ENCODE measurements at regions not wholly inside any gene's neighbourhood (a gene's known extent, or its start where the extent isn't known, plus 50 kb on each side); places are given as distances from the start of the nearest gene placed in this dataset.
"Not testable (repeated sequence)": the region's sequence is repeated elsewhere in the genome, so short reads cannot be mapped to it uniquely, and the experiment has no call there.

DNA sequence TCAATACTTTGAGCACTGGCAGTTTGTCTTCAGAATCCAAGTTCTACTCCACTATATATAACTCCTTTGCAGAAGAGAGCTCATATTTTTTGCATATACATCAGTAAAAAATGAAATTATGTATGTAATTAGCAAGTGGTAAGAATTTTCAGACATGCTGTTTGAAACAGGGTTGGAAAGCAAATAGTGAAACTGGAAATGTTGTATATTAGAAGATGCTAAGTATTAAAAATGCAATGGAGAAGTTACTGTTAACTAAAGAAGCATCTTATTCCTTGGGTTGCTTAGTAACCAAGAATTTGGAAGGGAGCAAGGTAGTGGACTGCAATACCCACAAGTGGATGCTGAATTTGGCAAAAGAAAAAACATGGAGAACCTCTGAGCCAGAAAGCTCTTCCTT is 88.6 kb upstream of the DLGAP1 start:
- H3K4me3 ChIP-seq (ENCODE audit: low read depth, low read length): no peak overlapping the region
- FAIRE-seq (no peak), DNase-seq (ENCODE audit: low read depth) (no peak)
- TF ChIP-seq CTCF (IDR thresholded peaks at IDR 0.05; ENCODE audit: insufficient read depth, low read length, severe bottlenecking): no peak
- no peaks in the 10 kb centered on the region for H3K27me3 ChIP-seq (ENCODE audit: control insufficient read depth, insufficient read depth, low read length)
- no peaks in the 10 kb centered on the region for H3K36me3 ChIP-seq (ENCODE audit: control insufficient read depth, insufficient read depth, low read length)

DNA sequence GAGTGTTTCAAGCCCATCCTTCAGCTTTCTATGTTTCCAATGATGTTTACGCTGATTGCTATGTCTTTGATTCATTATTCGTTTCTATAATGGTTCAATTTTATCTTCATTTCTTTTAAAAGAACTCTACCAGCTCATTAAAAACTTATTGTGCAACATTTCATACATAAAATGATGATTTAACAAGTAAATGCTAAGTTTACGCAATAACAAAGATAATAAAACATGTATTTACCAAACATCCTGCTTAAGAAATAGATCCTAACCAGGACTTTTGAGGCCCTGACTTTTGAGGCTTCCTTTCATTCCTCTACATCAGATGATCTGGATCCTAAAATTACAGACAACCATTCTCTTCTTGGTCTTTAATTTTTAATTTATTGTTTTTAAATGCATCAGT is 86.5 kb upstream of the DLGAP1 start:
- TF ChIP-seq CTCF (IDR thresholded peaks at IDR 0.05; ENCODE audit: insufficient read depth, low read length, severe bottlenecking): no peak
- Histone ChIP-seq H3K4me3 (ENCODE audit: low read depth, low read length) (no peak overlapping the region), H3K36me3 (ENCODE audit: control insufficient read depth, insufficient read depth, low read length) (no peaks in the 10 kb centered on the region), H3K27me3 (ENCODE audit: control insufficient read depth, insufficient read depth, low read length) (no peaks in the 10 kb centered on the region)
- FAIRE-seq (no peak), DNase-seq (ENCODE audit: low read depth) (no peak)

DNA sequence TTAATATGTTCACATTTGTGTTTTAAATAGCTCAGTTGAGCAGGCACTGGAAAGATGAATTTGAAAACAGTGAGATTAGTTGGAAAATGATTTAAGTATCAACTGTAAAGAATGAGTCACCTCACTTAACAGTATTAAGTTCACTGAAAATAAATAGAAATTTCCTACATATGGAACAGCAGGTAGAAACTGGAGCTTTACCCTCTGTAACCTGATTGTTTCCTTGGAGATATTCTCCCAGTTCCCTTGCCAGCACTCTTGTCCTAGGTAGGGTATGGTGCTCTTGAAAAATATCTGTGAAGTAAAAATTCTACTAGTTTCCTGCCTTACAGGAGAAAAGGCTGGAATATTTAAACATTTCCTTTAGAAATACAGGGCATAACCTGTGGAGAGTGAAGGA is 81.3 kb upstream of the DLGAP1 start:
- H3K27me3 ChIP-seq (ENCODE audit: control insufficient read depth, insufficient read depth, low read length): no peaks in the 10 kb centered on the region
- H3K4me3 ChIP-seq (ENCODE audit: low read depth, low read length): no peak overlapping the region
- no peaks in the 10 kb centered on the region for H3K36me3 ChIP-seq (ENCODE audit: control insufficient read depth, insufficient read depth, low read length)
- no peak for TF ChIP-seq CTCF (IDR thresholded peaks at IDR 0.05; ENCODE audit: insufficient read depth, low read length, severe bottlenecking)
- FAIRE-seq (no peak), DNase-seq (ENCODE audit: low read depth) (no peak)

GRCh38 chr18:4528405-4528804 is 73.3 kb upstream of the DLGAP1 start:
- Histone ChIP-seq H3K27me3 (ENCODE audit: control insufficient read depth, insufficient read depth, low read length) (no peaks in the 10 kb centered on the region), H3K4me3 (ENCODE audit: low read depth, low read length) (no peak overlapping the region), H3K36me3 (ENCODE audit: control insufficient read depth, insufficient read depth, low read length) (no peaks in the 10 kb centered on the region)
- DNase-seq (ENCODE audit: low read depth) (no peak), FAIRE-seq (no peak)
- TF ChIP-seq CTCF (IDR thresholded peaks at IDR 0.05; ENCODE audit: insufficient read depth, low read length, severe bottlenecking): no peak

- H3K4me3 ChIP-seq (ENCODE audit: low read depth, low read length); H3K27me3 ChIP-seq (ENCODE audit: control insufficient read depth, insufficient read depth, low read length); H3K36me3 ChIP-seq (ENCODE audit: control insufficient read depth, insufficient read depth, low read length); FAIRE-seq; DNase-seq (ENCODE audit: low read depth): not testable (repeated sequence)
These were observed 72.7 kb upstream of the DLGAP1 start for GRCh38 chr18:4527826-4528225.

- Histone ChIP-seq H3K36me3 (ENCODE audit: control insufficient read depth, insufficient read depth, low read length) (no peaks in the 10 kb centered on the region), H3K27me3 (ENCODE audit: control insufficient read depth, insufficient read depth, low read length) (no peaks in the 10 kb centered on the region), H3K4me3 (ENCODE audit: low read depth, low read length) (no peak overlapping the region)
- FAIRE-seq (no peak), DNase-seq (ENCODE audit: low read depth) (no peak)
- no peak for TF ChIP-seq CTCF (IDR thresholded peaks at IDR 0.05; ENCODE audit: insufficient read depth, low read length, severe bottlenecking)
These were observed 69.0 kb upstream of the DLGAP1 start for GRCh38 chr18:4524096-4524495.
